DND-41 (cell line): ENCODE measurements at regions not wholly inside any gene's neighbourhood (a gene's known extent, or its start where the extent isn't known, plus 50 kb on each side); places are given as distances from the start of the nearest gene placed in this dataset.

Experiments
- ATAC-seq: fragments of 200-7000 bp; cut with Tn5 transposase; 3 replicates; pipeline ENCODE4 v1.9.1; 2021; ENCODE audit warnings: low read depth; ENCODE audit not compliant: insufficient read depth
- DNase-seq: peaks from one replicate; pipeline ENCODE4 v3.0.0-alpha.2; 2020
- H2AFZ ChIP-seq: 2 replicates; pipeline ENCODE4 v1.6.0; 2012; ENCODE audit warnings: low read depth, low read length
- H3K27ac ChIP-seq: 2 replicates; pipeline ENCODE4 v1.5.1; 2012; ENCODE audit warnings: low read length, inconsistent platforms
- H3K27me3 ChIP-seq: fragments of 200-600 bp; sonication (generic); 2 replicates; pipeline ENCODE4 v1.6.0; 2012; ENCODE audit warnings: low read length, mild to moderate bottlenecking, inconsistent platforms; ENCODE audit not compliant: insufficient read depth, poor library complexity
- H3K36me3 ChIP-seq: 2 replicates; pipeline ENCODE4 v1.5.1; 2012; ENCODE audit warnings: low read length, inconsistent platforms; ENCODE audit not compliant: insufficient read depth
- H3K4me1 ChIP-seq: 2 replicates; pipeline ENCODE4 v1.5.1; 2012; ENCODE audit warnings: mild to moderate bottlenecking, low read length; ENCODE audit not compliant: insufficient read depth
- H3K4me2 ChIP-seq: 2 replicates; pipeline ENCODE4 v1.6.0; 2012; ENCODE audit warnings: mild to moderate bottlenecking, moderate library complexity, low read length, inconsistent platforms; ENCODE audit not compliant: insufficient read depth
- H3K4me3 ChIP-seq, 2 experiments: fragments of 200-600 bp in 1 of 2; shearing (Covaris generic) in 1 of 2; 2 replicates each; pipeline ENCODE4 v1.5.1; 2012 to 2016; ENCODE audit warnings: inconsistent platforms in 2 of 2, low read length in 2 of 2, mild to moderate bottlenecking in 2 of 2, low read depth in 1 of 2, moderate library complexity in 1 of 2
- H3K79me2 ChIP-seq: 2 replicates; pipeline ENCODE4 v1.6.0; 2012; ENCODE audit warnings: low read length, inconsistent platforms; ENCODE audit not compliant: insufficient read depth
- H3K9ac ChIP-seq: 2 replicates; pipeline ENCODE4 v1.6.0; 2012; ENCODE audit warnings: low read depth, mild to moderate bottlenecking, inconsistent platforms, low read length, moderate library complexity
- H3K9me3 ChIP-seq: 2 replicates; pipeline ENCODE4 v1.5.1; 2012; ENCODE audit warnings: low read length, moderate library complexity, mild to moderate bottlenecking, inconsistent platforms; ENCODE audit not compliant: insufficient read depth, severe bottlenecking
- H4K20me1 ChIP-seq: 2 replicates; pipeline ENCODE4 v1.6.0; 2012; ENCODE audit warnings: low read length; ENCODE audit not compliant: insufficient read depth
- EZH2 ChIP-seq: IDR thresholded peaks from 3 replicates; pipeline ENCODE4 v1.6.1; 2012; ENCODE audit warnings: borderline replicate concordance, low read depth, mild to moderate bottlenecking, moderate library complexity, low read length, inconsistent platforms; ENCODE audit not compliant: severe bottlenecking
- TF ChIP-seq, protein P1 (sequence below): IDR thresholded peaks from 2 replicates; pipeline ENCODE4 v1.5.1; 2012; ENCODE audit warnings: borderline replicate concordance, low read length, moderate library complexity, mild to moderate bottlenecking; ENCODE audit not compliant: poor library complexity, severe bottlenecking; ENCODE audit errors: extremely low read depth

GRCh38 chr7:115747174-115747573 is 283.4 kb downstream of the TFEC start:
- ATAC-seq, result no peak
- no peak overlapping the region for H2AFZ ChIP-seq
- TF ChIP-seq EZH2, result no peak
- TF ChIP-seq, protein P1, sequence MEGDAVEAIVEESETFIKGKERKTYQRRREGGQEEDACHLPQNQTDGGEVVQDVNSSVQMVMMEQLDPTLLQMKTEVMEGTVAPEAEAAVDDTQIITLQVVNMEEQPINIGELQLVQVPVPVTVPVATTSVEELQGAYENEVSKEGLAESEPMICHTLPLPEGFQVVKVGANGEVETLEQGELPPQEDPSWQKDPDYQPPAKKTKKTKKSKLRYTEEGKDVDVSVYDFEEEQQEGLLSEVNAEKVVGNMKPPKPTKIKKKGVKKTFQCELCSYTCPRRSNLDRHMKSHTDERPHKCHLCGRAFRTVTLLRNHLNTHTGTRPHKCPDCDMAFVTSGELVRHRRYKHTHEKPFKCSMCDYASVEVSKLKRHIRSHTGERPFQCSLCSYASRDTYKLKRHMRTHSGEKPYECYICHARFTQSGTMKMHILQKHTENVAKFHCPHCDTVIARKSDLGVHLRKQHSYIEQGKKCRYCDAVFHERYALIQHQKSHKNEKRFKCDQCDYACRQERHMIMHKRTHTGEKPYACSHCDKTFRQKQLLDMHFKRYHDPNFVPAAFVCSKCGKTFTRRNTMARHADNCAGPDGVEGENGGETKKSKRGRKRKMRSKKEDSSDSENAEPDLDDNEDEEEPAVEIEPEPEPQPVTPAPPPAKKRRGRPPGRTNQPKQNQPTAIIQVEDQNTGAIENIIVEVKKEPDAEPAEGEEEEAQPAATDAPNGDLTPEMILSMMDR, result no peak
- no peak overlapping the region for H3K4me2 ChIP-seq
- no peaks in the 10 kb centered on the region for H3K79me2 ChIP-seq
- no peaks in the 10 kb centered on the region for H3K4me1 ChIP-seq
- DNase-seq, result no peak
- H3K27ac ChIP-seq, result no peak overlapping the region
- H3K27me3 ChIP-seq, result no peaks in the 10 kb centered on the region
- no peaks in the 10 kb centered on the region for H3K36me3 ChIP-seq
- no peak overlapping the region for H3K9ac ChIP-seq
- no peaks in the 10 kb centered on the region for H3K9me3 ChIP-seq
- no peaks in the 10 kb centered on the region for H4K20me1 ChIP-seq
- no peak overlapping the region for H3K4me3 ChIP-seq

GRCh38 chr7:115740043-115740442 is 290.5 kb downstream of the TFEC start:
- TF ChIP-seq, protein P1, result no peak
- no peak for TF ChIP-seq EZH2

DNA sequence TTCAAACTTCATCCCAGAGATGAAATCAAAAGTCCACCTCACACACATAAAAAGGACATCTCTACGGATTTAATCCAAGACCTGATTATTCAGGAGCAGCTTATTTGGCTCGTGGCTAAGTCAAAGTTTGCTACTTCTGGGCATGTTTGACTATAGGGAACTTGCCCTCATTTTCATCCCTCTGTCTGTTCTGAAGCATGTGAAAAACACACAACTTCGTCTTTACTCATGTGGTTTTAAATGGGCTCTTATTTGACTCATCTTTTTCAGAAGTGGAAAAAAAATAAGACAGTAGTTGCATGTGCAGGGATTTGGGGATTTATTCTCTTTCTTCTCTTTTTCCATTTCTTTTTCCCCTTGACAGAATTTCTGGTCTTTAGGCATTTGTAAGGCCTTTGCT is 295.9 kb downstream of the TFEC start:
- ATAC-seq (no peak), DNase-seq (no peak)
- no peaks in the 10 kb centered on the region for H3K36me3 ChIP-seq
- H2AFZ ChIP-seq, result no peak overlapping the region
- H3K9ac ChIP-seq, result no peak overlapping the region
- no peak overlapping the region for H3K27ac ChIP-seq
- no peak overlapping the region for H3K4me2 ChIP-seq
- no peaks in the 10 kb centered on the region for H3K4me1 ChIP-seq
- H3K4me3 ChIP-seq, result no peak overlapping the region
- no peaks in the 10 kb centered on the region for H3K79me2 ChIP-seq
- H4K20me1 ChIP-seq, result no peaks in the 10 kb centered on the region
- H3K9me3 ChIP-seq, result no peaks in the 10 kb centered on the region
- TF ChIP-seq, protein P1, result no peak
- TF ChIP-seq EZH2, result no peak
- peaks cover 4% of the 10 kb centered on the region for H3K27me3 ChIP-seq

More at GRCh38 chr7:115740043-115740442, 290.5 kb downstream of the TFEC start:
- Histone ChIP-seq H3K4me2 (no peak overlapping the region), H2AFZ (no peak overlapping the region), H3K4me1 (no peaks in the 10 kb centered on the region), H3K79me2 (no peaks in the 10 kb centered on the region), H3K9ac (no peak overlapping the region), H3K36me3 (no peaks in the 10 kb centered on the region), H3K27ac (no peak overlapping the region), H3K4me3 (no peak overlapping the region), H3K27me3 (no peaks in the 10 kb centered on the region), H3K9me3 (no peaks in the 10 kb centered on the region), H4K20me1 (no peaks in the 10 kb centered on the region)
- ATAC-seq (no peak), DNase-seq (no peak)
